CD14-positive monocyte (primary cell): ENCODE measurements at regions not wholly inside any gene's neighbourhood (a gene's known extent, or its start where the extent isn't known, plus 50 kb on each side); places are given as distances from the start of the nearest gene placed in this dataset.

Source experiments
- DNase-seq, 3 donors: peaks; one replicate each; pipeline ENCODE4 v3.0.0-alpha.2; 2011 to 2022
- H2AFZ ChIP-seq: 2 replicates; pipeline ENCODE4 v1.6.0; 2012; ENCODE audit warnings: mild to moderate bottlenecking, low read depth, low read length, inconsistent platforms; ENCODE audit not compliant: insufficient read depth, poor library complexity, severe bottlenecking
- H3K27ac ChIP-seq, 2 donors: 1 replicate in 1 of 2; 2 replicates in 1 of 2; pipeline ENCODE4 v1.5.1; 2012 to 2013; ENCODE audit warnings: low read length in 2 of 2, control low read depth in 1 of 2, inconsistent platforms in 1 of 2, low read depth in 1 of 2, mild to moderate bottlenecking in 1 of 2
- H3K27me3 ChIP-seq, 2 donors: one replicate each; pipeline versions ENCODE4 v1.6.0 to v1.6.1; 2011 to 2013; ENCODE audit warnings: low read length in 2 of 2; ENCODE audit not compliant: control insufficient read depth in 2 of 2, insufficient read depth in 2 of 2
- H3K36me3 ChIP-seq, 2 donors: replicated peaks in 1 of 2; 1 replicate in 1 of 2; 2 replicates in 1 of 2; pipeline versions ENCODE4 v1.5.1 to v1.6.1; 2012 to 2013; ENCODE audit warnings: low read length in 2 of 2, control low read depth in 1 of 2, inconsistent platforms in 1 of 2, mild to moderate bottlenecking in 1 of 2; ENCODE audit not compliant: insufficient read depth in 2 of 2, control insufficient read depth in 1 of 2
- H3K4me1 ChIP-seq, 2 donors: 1 replicate in 1 of 2; 2 replicates in 1 of 2; pipeline versions ENCODE4 v1.5.1 to v1.6.1; 2012 to 2013; ENCODE audit warnings: low read length in 2 of 2, control low read depth in 1 of 2, inconsistent platforms in 1 of 2, mild to moderate bottlenecking in 1 of 2, moderate library complexity in 1 of 2; ENCODE audit not compliant: insufficient read depth in 2 of 2, control insufficient read depth in 1 of 2
- H3K4me2 ChIP-seq: replicated peaks from 2 replicates; pipeline ENCODE3; 2012; ENCODE audit warnings: low read length, moderate library complexity, mild to moderate bottlenecking; ENCODE audit not compliant: poor library complexity, severe bottlenecking; ENCODE audit errors: extremely low read depth
- H3K4me3 ChIP-seq, 3 experiments: fragments of 200-600 bp in 1 of 3; sonication (generic) in 1 of 3; replicated peaks in 1 of 3; 1 replicate in 2 of 3; 2 replicates in 1 of 3; pipeline ENCODE4 v1.5.1; 2011 to 2013; ENCODE audit warnings: low read length in 3 of 3, mild to moderate bottlenecking in 3 of 3, control low read depth in 2 of 3, low read depth in 2 of 3, inconsistent platforms in 1 of 3, moderate library complexity in 1 of 3
- H3K79me2 ChIP-seq: 2 replicates; pipeline ENCODE4 v1.6.0; 2012; ENCODE audit warnings: mild to moderate bottlenecking, control low read depth, inconsistent platforms, low read length, moderate library complexity; ENCODE audit not compliant: insufficient read depth
- H3K9ac ChIP-seq: 2 replicates; pipeline ENCODE4 v1.6.0; 2017; ENCODE audit warnings: low read length, mild to moderate bottlenecking; ENCODE audit not compliant: insufficient read depth, poor library complexity, severe bottlenecking
- H3K9me3 ChIP-seq, 2 donors: replicated peaks in 1 of 2; 1 replicate in 1 of 2; 2 replicates in 1 of 2; pipeline versions ENCODE4 v1.5.1 to v1.6.1; 2012 to 2013; ENCODE audit warnings: low read length in 2 of 2, control low read depth in 1 of 2; ENCODE audit not compliant: control insufficient read depth in 1 of 2, insufficient read depth in 1 of 2
- H4K20me1 ChIP-seq: 2 replicates; pipeline ENCODE4 v1.6.0; 2012; ENCODE audit warnings: mild to moderate bottlenecking, low read length, control low read depth, moderate library complexity; ENCODE audit not compliant: insufficient read depth
- H3K27ac Mint-ChIP-seq, 7 donors: one replicate each; pipeline ENCODE4 v1.8.0; 2020; ENCODE audit warnings: mild to moderate bottlenecking in 7 of 7, mixed read lengths in 7 of 7, moderate library complexity in 6 of 7, inconsistent platforms in 2 of 7
- H3K27me3 Mint-ChIP-seq, 3 donors: one replicate each; pipeline ENCODE4 v1.8.0; 2021 to 2022; ENCODE audit warnings: low read depth in 3 of 3, mild to moderate bottlenecking in 3 of 3, mixed read lengths in 3 of 3, moderate library complexity in 3 of 3, inconsistent platforms in 1 of 3
- H3K36me3 Mint-ChIP-seq, 2 donors: one replicate each; pipeline ENCODE4 v1.8.0; 2020; ENCODE audit warnings: mixed read lengths in 2 of 2, inconsistent platforms in 1 of 2, mild to moderate bottlenecking in 1 of 2
- H3K4me1 Mint-ChIP-seq: one replicate; pipeline ENCODE4 v1.8.0; 2020; ENCODE audit warnings: mild to moderate bottlenecking, mixed read lengths
- H3K4me3 Mint-ChIP-seq, 2 donors: one replicate each; pipeline ENCODE4 v1.8.0; 2020; ENCODE audit warnings: mild to moderate bottlenecking in 2 of 2, mixed read lengths in 2 of 2, moderate library complexity in 1 of 2
- H3K9me3 Mint-ChIP-seq, 7 donors: one replicate each; pipeline ENCODE4 v1.8.0; 2020 to 2022; ENCODE audit warnings: mixed read lengths in 7 of 7, mild to moderate bottlenecking in 6 of 7, moderate library complexity in 6 of 7, inconsistent platforms in 2 of 7
- CTCF ChIP-seq: fragments of 200-600 bp; IDR thresholded peaks from one replicate; pipeline ENCODE4 v1.8.0; 2022; ENCODE audit warnings: antibody characterized with exemption, mild to moderate bottlenecking
- WGBS: methylation state at CpG from one replicate; pipeline ENCODE4 v1.1.5; 2013; ENCODE audit warnings: missing lambda C conversion rate; ENCODE audit not compliant: insufficient coverage; 5-methylcytosine and 5-hydroxymethylcytosine counted together
- intact Hi-C, 2 donors: fragments of 100-400 bp; cut with micrococcal nuclease; formaldehyde crosslinking; loops; one replicate each; pipeline versions ENCODE4 v1.15.0 to v1.15.1; 2023

GRCh38 chr2:198973785-198974184 is 484.0 kb downstream of the SATB2 start:
- no peak overlapping the region for H3K4me3 ChIP-seq
- H3K27ac ChIP-seq, result no peak overlapping the region
- intact Hi-C loops, result no loop called here
- no peak overlapping the region for H3K9ac ChIP-seq
- TF ChIP-seq CTCF, result no peak
- H3K4me3 Mint-ChIP-seq, result no peak overlapping the region
- H4K20me1 ChIP-seq, result no peaks in the 10 kb centered on the region
- H3K4me1 ChIP-seq, result no peaks in the 10 kb centered on the region
- peaks cover 4 to 21% (median 5%) of the 10 kb centered on the region in 7 donors for H3K9me3 Mint-ChIP-seq
- no peaks in the 10 kb centered on the region for H3K27me3 ChIP-seq
- no peak for DNase-seq
- no peaks in the 10 kb centered on the region for H3K4me1 Mint-ChIP-seq
- no peak overlapping the region for H3K4me2 ChIP-seq
- WGBS, result 62% methylated on average over 2 of the region's 2 CpGs
- H3K27ac Mint-ChIP-seq, result no peak overlapping the region
- H3K36me3 ChIP-seq, result no peaks in the 10 kb centered on the region
- H2AFZ ChIP-seq, result no peak overlapping the region
- H3K79me2 ChIP-seq, result no peaks in the 10 kb centered on the region
- no peaks in the 10 kb centered on the region for H3K36me3 Mint-ChIP-seq
- no peaks in the 10 kb centered on the region for H3K27me3 Mint-ChIP-seq
- peaks cover 19% of the 10 kb centered on the region in 2 donors for H3K9me3 ChIP-seq

GRCh38 chr2:198973181-198973580 is 484.6 kb downstream of the SATB2 start:
- no peaks in the 10 kb centered on the region for H3K4me1 Mint-ChIP-seq
- no peak overlapping the region for H3K9ac ChIP-seq
- intact Hi-C loops, result no loop called here
- peaks cover 19% of the 10 kb centered on the region in 2 donors for H3K9me3 ChIP-seq
- no peak overlapping the region for H3K4me3 ChIP-seq
- H3K27me3 Mint-ChIP-seq, result no peaks in the 10 kb centered on the region
- H3K27me3 ChIP-seq, result no peaks in the 10 kb centered on the region
- H3K36me3 Mint-ChIP-seq, result no peaks in the 10 kb centered on the region
- H3K27ac Mint-ChIP-seq, result no peak overlapping the region
- DNase-seq, result no peak
- H3K36me3 ChIP-seq, result no peaks in the 10 kb centered on the region
- no peak overlapping the region for H3K4me3 Mint-ChIP-seq
- 95% methylated on average over 2 of the region's 3 CpGs for WGBS
- H2AFZ ChIP-seq, result no peak overlapping the region
- no peaks in the 10 kb centered on the region for H3K79me2 ChIP-seq
- no peak overlapping the region for H3K4me2 ChIP-seq
- H3K9me3 Mint-ChIP-seq, result peaks cover 4 to 21% (median 5%) of the 10 kb centered on the region in 7 donors
- no peak for TF ChIP-seq CTCF
- no peaks in the 10 kb centered on the region for H4K20me1 ChIP-seq
- H3K4me1 ChIP-seq, result no peaks in the 10 kb centered on the region
- H3K27ac ChIP-seq, result no peak overlapping the region
